ENCODE measurements at regions not wholly inside any gene's neighbourhood (a gene's known extent, or its start where the extent isn't known, plus 50 kb on each side); places are given as distances from the start of the nearest gene placed in this dataset.

DNA sequence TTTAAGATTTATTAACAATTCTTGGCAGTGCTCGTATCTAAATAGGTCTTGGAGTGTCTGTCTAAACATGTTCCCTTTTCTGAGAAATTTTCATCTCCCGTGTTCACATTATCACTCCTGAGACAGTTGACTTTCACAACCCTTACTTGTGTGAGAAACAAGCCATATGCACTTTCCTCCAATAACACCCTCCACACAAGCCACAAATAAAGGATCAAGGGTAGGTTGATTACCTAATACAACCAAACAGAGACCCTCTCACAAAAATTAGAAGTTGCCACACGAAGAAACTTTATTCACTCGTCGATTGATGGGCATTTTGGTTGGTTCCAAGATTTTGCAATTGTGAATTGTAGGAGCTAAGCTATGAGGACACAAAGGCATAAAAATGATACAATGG is 763.9 kb downstream of the TRAM1L1 start:
- no peak for TF ChIP-seq MYC (CRISPR knock-in tag; IDR thresholded peaks at IDR 0.05; ENCODE audit: borderline replicate concordance)
- TF ChIP-seq, protein P1, sequence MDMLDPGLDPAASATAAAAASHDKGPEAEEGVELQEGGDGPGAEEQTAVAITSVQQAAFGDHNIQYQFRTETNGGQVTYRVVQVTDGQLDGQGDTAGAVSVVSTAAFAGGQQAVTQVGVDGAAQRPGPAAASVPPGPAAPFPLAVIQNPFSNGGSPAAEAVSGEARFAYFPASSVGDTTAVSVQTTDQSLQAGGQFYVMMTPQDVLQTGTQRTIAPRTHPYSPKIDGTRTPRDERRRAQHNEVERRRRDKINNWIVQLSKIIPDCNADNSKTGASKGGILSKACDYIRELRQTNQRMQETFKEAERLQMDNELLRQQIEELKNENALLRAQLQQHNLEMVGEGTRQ (IDR thresholded peaks at IDR 0.05; ENCODE audit: low read depth, low read length): no peak
- TF ChIP-seq, protein P1 (CRISPR knock-in tag; IDR thresholded peaks at IDR 0.05; ENCODE audit: borderline replicate concordance): no peak

All from HepG2 (cell line).